GM12865 (cell line): ENCODE measurements at regions not wholly inside any gene's neighbourhood (a gene's known extent, or its start where the extent isn't known, plus 50 kb on each side); places are given as distances from the start of the nearest gene placed in this dataset.

ENCODE experiments used
- DNase-seq: peaks from one replicate; pipeline ENCODE4 v3.0.0; 2010; ENCODE audit warnings: low read depth
- H3K4me3 ChIP-seq: 2 replicates; pipeline ENCODE4 v1.5.1; 2011; ENCODE audit warnings: mild to moderate bottlenecking, low read depth, low read length, control low read depth
- TF ChIP-seq, protein P1 (sequence below): IDR thresholded peaks from 2 replicates; pipeline ENCODE4 v1.5.1; 2011; ENCODE audit warnings: low read length, control low read depth, low read depth, inconsistent platforms; ENCODE audit not compliant: insufficient read depth; ENCODE audit errors: missing control alignments

- H3K4me3 ChIP-seq, result no peak overlapping the region
- no peak for DNase-seq
- TF ChIP-seq, protein P1, sequence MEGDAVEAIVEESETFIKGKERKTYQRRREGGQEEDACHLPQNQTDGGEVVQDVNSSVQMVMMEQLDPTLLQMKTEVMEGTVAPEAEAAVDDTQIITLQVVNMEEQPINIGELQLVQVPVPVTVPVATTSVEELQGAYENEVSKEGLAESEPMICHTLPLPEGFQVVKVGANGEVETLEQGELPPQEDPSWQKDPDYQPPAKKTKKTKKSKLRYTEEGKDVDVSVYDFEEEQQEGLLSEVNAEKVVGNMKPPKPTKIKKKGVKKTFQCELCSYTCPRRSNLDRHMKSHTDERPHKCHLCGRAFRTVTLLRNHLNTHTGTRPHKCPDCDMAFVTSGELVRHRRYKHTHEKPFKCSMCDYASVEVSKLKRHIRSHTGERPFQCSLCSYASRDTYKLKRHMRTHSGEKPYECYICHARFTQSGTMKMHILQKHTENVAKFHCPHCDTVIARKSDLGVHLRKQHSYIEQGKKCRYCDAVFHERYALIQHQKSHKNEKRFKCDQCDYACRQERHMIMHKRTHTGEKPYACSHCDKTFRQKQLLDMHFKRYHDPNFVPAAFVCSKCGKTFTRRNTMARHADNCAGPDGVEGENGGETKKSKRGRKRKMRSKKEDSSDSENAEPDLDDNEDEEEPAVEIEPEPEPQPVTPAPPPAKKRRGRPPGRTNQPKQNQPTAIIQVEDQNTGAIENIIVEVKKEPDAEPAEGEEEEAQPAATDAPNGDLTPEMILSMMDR, result no peak
Observed at GRCh38 chr1:30064547-30064946, 658.8 kb downstream of the MATN1 start.

DNA sequence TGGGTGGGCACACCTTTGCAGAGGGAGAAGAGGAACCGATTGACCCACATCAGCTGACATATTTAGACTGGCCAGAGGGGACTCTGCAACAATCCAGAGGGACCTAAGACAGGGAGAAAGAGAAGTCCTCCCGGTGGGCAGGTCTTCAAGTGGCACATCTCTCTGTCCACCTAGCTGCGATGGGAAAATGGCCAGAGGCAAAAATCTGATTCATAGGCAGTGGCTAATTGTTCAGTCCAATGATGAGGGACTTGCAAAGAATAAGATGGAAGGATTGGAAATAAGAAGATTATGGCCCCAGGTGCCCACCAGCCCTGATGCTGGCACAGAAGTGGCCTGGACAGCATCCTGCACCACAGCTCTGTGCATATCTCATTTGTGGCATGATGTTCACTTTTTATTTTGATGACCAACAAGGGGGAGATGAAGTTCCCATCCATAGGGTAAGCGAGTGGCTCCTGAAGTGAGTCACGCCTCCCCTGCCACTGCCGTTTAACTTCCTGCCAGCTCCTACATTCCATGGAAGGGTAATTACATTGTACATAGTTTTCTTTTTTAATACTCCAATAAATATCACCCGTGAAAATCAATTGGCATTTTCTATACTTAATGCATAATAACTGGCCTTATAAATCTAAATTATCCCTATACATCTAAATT, 659.6 kb downstream of the MATN1 start:
- TF ChIP-seq, protein P1, result no peak
- no peak overlapping the region for H3K4me3 ChIP-seq
- DNase-seq, result no peak

GRCh38 chr1:30061292-30062220, 661.8 kb downstream of the MATN1 start:
- DNase-seq, result no peak
- TF ChIP-seq, protein P1, result no peak
- H3K4me3 ChIP-seq, result no peak overlapping the region

- no peak for DNase-seq
- TF ChIP-seq, protein P1, result no peak
- no peak overlapping the region for H3K4me3 ChIP-seq
Observed at GRCh38 chr1:30060738-30061137, 662.6 kb downstream of the MATN1 start.

GRCh38 chr1:30058970-30059369, 664.4 kb downstream of the MATN1 start:
- H3K4me3 ChIP-seq, result no peak overlapping the region
- TF ChIP-seq, protein P1, result no peak
- no peak for DNase-seq

GRCh38 chr1:30054126-30054525, 669.3 kb downstream of the MATN1 start:
- TF ChIP-seq, protein P1, result no peak
- DNase-seq, result no peak
- H3K4me3 ChIP-seq, result no peak overlapping the region
